ENCODE measurements at regions not wholly inside any gene's neighbourhood (a gene's known extent, or its start where the extent isn't known, plus 50 kb on each side); places are given as distances from the start of the nearest gene placed in this dataset.

DNA sequence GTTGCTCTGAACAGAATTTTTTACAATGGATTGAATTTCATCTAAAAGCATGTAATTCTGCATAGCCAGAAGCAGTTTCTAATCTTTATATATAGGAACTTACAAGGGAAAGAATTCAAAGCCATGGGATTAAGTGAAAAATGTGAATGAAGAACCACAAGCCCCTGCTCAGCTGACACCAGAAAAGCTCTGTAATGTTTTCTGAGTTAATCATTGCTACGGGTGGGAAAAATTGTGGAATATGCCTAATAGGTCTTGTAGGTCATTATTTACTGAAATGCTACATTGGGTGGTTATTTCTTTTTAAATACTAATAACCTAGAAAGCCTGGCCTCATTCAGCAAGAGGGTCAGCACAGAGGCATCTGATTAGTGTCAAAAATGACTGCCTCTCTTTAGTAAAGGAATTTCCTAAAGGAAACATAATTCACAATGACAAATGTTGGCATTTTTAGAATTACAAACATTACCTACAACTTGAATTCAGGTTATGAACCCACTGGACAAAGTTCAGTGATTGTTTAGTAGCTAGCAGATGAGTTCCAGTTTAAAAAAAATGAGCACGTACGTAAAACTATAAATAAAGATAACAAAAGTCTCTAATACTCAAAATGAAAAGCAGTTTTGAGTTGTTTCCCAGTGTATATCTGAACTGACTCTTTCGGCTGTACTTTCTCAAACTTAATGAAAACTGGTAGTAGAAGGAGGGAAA is 75.3 kb downstream of the BMP4 start (continued):
- TF ChIP-seq MTA1 (IDR thresholded peaks at IDR 0.05; ENCODE audit: borderline replicate concordance) (no peak), SRSF7 (optimal IDR thresholded peaks at IDR 0.05; ENCODE audit: low read depth, low read length) (no peak), ZNF384 (IDR thresholded peaks at IDR 0.05; ENCODE audit: low read depth, low read length) (no peak), TAF1 (IDR thresholded peaks at IDR 0.05; ENCODE audit: control insufficient read depth, extremely low read depth, insufficient read depth, low read length, severe bottlenecking) (no peak), CBX8 (IDR thresholded peaks at IDR 0.05; ENCODE audit: borderline replicate concordance, extremely low read depth, low read depth, low read length, poor library complexity, severe bottlenecking) (no peak)

GRCh38 chr14:53880761-53881160 is 75.9 kb downstream of the BMP4 start:
- Histone ChIP-seq H3K9ac (ENCODE audit: insufficient read depth in 1 of 2, low read depth in 2 of 2, low read length in 2 of 2) (no peak overlapping the region), H3K27ac (ENCODE audit: extremely low read depth, low read depth, low read length) (no peak overlapping the region), H2AFZ (ENCODE audit: low read depth, low read length) (no peak overlapping the region), H3K9me3 (replicated peaks; ENCODE audit: control insufficient read depth, insufficient read depth, low read depth, low read length) (no peaks in the 10 kb centered on the region), H3K4me2 (ENCODE audit: insufficient read depth, low read length) (no peak overlapping the region), H3K27me3 (ENCODE audit: control insufficient read depth in 2 of 2, insufficient read depth in 2 of 2, low read length in 2 of 2) (no peaks in the 10 kb centered on the region), H3K9me1 (ENCODE audit: control insufficient read depth, insufficient read depth, low read length) (no peaks in the 10 kb centered on the region), H4K20me1 (replicated peaks; ENCODE audit: control insufficient read depth, insufficient read depth, low read length) (no peaks in the 10 kb centered on the region), H3K4me1 (replicated peaks in 1 of 2; ENCODE audit: control insufficient read depth in 2 of 2, insufficient read depth in 2 of 2, low read length in 2 of 2) (no peaks in the 10 kb centered on the region), H3K4me3 (no peak overlapping the region), H3K79me2 (ENCODE audit: control insufficient read depth, insufficient read depth, low read length) (no peaks in the 10 kb centered on the region), H3K36me3 (ENCODE audit: control insufficient read depth, insufficient read depth, low read length) (no peaks in the 10 kb centered on the region)
- 0% methylated on average over 1 of the region's 1 CpG for WGBS (ENCODE audit: insufficient coverage, low coverage, missing lambda C conversion rate)
- DNase-seq (ENCODE audit: extremely low read depth in 1 of 4, low spot score in 3 of 4): no peak
- intact Hi-C loops (cut with micrococcal nuclease) (no loop called here), in situ Hi-C loops (cut with MboI) (no loop called here)
- TF ChIP-seq ZNF212 (CRISPR knock-in tag; IDR thresholded peaks at IDR 0.05) (no peak), ZNF696 (CRISPR knock-in tag; conservative IDR thresholded peaks at IDR 0.05) (no peak), ZBTB12 (CRISPR knock-in tag; IDR thresholded peaks at IDR 0.05) (no peak), ARID2 (IDR thresholded peaks at IDR 0.05) (no peak), HLTF (IDR thresholded peaks at IDR 0.05) (no peak), ZFPM2 (CRISPR knock-in tag; IDR thresholded peaks at IDR 0.05) (no peak), RBM39 (optimal IDR thresholded peaks at IDR 0.05; ENCODE audit: low read depth, low read length) (no peak), KAT7 (CRISPR knock-in tag; IDR thresholded peaks at IDR 0.05; ENCODE audit: borderline replicate concordance) (no peak)
- no peak for FAIRE-seq
- BruUV-seq (replicated peaks): no TSS peak
- POLR2A ChIA-PET: no interaction called here
- CTCF ChIA-PET (ENCODE audit: low intra/inter-chr PET ratio): no interaction called here
- ATAC-seq: no peak
